ES-I3 (cell line): ENCODE measurements at regions not wholly inside any gene's neighbourhood (a gene's known extent, or its start where the extent isn't known, plus 50 kb on each side); places are given as distances from the start of the nearest gene placed in this dataset.

Experiments
- H3K36me3 ChIP-seq: 2 replicates; pipeline ENCODE4 v1.6.1; 2013; ENCODE audit warnings: mild to moderate bottlenecking, low read length, control low read depth, moderate library complexity; ENCODE audit not compliant: insufficient read depth
- H3K4me1 ChIP-seq: 2 replicates; pipeline ENCODE4 v1.6.1; 2013; ENCODE audit warnings: mild to moderate bottlenecking, control low read depth, low read length; ENCODE audit not compliant: insufficient read depth
- H3K9ac ChIP-seq: 2 replicates; pipeline ENCODE4 v1.6.1; 2013; ENCODE audit warnings: low read depth, mild to moderate bottlenecking, low read length, moderate library complexity
- H3K9me3 ChIP-seq: 2 replicates; pipeline ENCODE4 v1.6.1; 2013; ENCODE audit warnings: mild to moderate bottlenecking, low read length, moderate library complexity; ENCODE audit not compliant: control insufficient read depth, insufficient read depth

- Histone ChIP-seq H3K36me3 (no peaks in the 10 kb centered on the region), H3K4me1 (peaks cover 5% of the 10 kb centered on the region; the same call in 1 of the 2 replicates), H3K9ac (no peak overlapping the region), H3K9me3 (no peaks in the 10 kb centered on the region)
Observed at GRCh38 chr18:41860987-41861386, 94.0 kb upstream of the PIK3C3 start.

- Histone ChIP-seq H3K9ac (no peak overlapping the region), H3K36me3 (no peaks in the 10 kb centered on the region), H3K9me3 (no peaks in the 10 kb centered on the region), H3K4me1 (no peaks in the 10 kb centered on the region)
Observed at GRCh38 chr18:41858761-41859555, 96.1 kb upstream of the PIK3C3 start.

GRCh38 chr18:41853280-41853679 lies 101.8 kb upstream of the PIK3C3 start:
- Histone ChIP-seq H3K9me3 (no peaks in the 10 kb centered on the region), H3K9ac (no peak overlapping the region), H3K36me3 (no peaks in the 10 kb centered on the region), H3K4me1 (no peaks in the 10 kb centered on the region)

GRCh38 chr18:41850781-41851180 lies 104.3 kb upstream of the PIK3C3 start:
- peaks cover under 1% of the 10 kb centered on the region; the same call in 1 of the 2 replicates for H3K4me1 ChIP-seq
- H3K9me3 ChIP-seq: no peaks in the 10 kb centered on the region
- H3K9ac ChIP-seq: no peak overlapping the region
- H3K36me3 ChIP-seq: no peaks in the 10 kb centered on the region

- Histone ChIP-seq H3K4me1 (peaks cover 6% of the 10 kb centered on the region; the same call in 1 of the 2 replicates), H3K9me3 (no peaks in the 10 kb centered on the region), H3K9ac (no peak overlapping the region), H3K36me3 (no peaks in the 10 kb centered on the region)
Observed at GRCh38 chr18:41849632-41850031, 105.4 kb upstream of the PIK3C3 start.

- no peaks in the 10 kb centered on the region for H3K9me3 ChIP-seq
- peaks cover 6% of the 10 kb centered on the region; the same call in 1 of the 2 replicates for H3K4me1 ChIP-seq
- no peak overlapping the region for H3K9ac ChIP-seq
- H3K36me3 ChIP-seq: no peaks in the 10 kb centered on the region
Observed at GRCh38 chr18:41845563-41845962, 109.5 kb upstream of the PIK3C3 start.

- no peaks in the 10 kb centered on the region for H3K9me3 ChIP-seq
- no peak overlapping the region for H3K9ac ChIP-seq
- peaks cover 6% of the 10 kb centered on the region; the same call in 1 of the 2 replicates for H3K4me1 ChIP-seq
- no peaks in the 10 kb centered on the region for H3K36me3 ChIP-seq
Observed at GRCh38 chr18:41842886-41843285, 112.1 kb upstream of the PIK3C3 start.

- H3K36me3 ChIP-seq: no peaks in the 10 kb centered on the region
- no peaks in the 10 kb centered on the region for H3K4me1 ChIP-seq
- H3K9ac ChIP-seq: no peak overlapping the region
- no peaks in the 10 kb centered on the region for H3K9me3 ChIP-seq
Observed at GRCh38 chr18:41829647-41830516, 125.2 kb upstream of the PIK3C3 start.

- no peaks in the 10 kb centered on the region for H3K4me1 ChIP-seq
- H3K36me3 ChIP-seq: no peaks in the 10 kb centered on the region
- no peaks in the 10 kb centered on the region for H3K9me3 ChIP-seq
- H3K9ac ChIP-seq: no peak overlapping the region
Observed at GRCh38 chr18:41828137-41828536, 126.9 kb upstream of the PIK3C3 start.

- Histone ChIP-seq H3K36me3 (no peaks in the 10 kb centered on the region), H3K4me1 (no peaks in the 10 kb centered on the region), H3K9me3 (no peaks in the 10 kb centered on the region), H3K9ac (no peak overlapping the region)
Observed at GRCh38 chr18:41820784-41821183, 134.2 kb upstream of the PIK3C3 start.

- Histone ChIP-seq H3K4me1 (no peaks in the 10 kb centered on the region), H3K9ac (no peak overlapping the region), H3K9me3 (no peaks in the 10 kb centered on the region; the same call in 1 of the 2 replicates), H3K36me3 (no peaks in the 10 kb centered on the region)
Observed at GRCh38 chr18:41818381-41819355, 136.4 kb upstream of the PIK3C3 start.

- H3K9me3 ChIP-seq: no peaks in the 10 kb centered on the region; the same call in 1 of the 2 replicates
- no peak overlapping the region for H3K9ac ChIP-seq
- no peaks in the 10 kb centered on the region for H3K36me3 ChIP-seq
- no peaks in the 10 kb centered on the region for H3K4me1 ChIP-seq
Observed at GRCh38 chr18:41814651-41815050, 140.4 kb upstream of the PIK3C3 start.

GRCh38 chr18:41809652-41810051 lies 145.4 kb upstream of the PIK3C3 start:
- Histone ChIP-seq H3K9me3 (no peaks in the 10 kb centered on the region; the same call in 1 of the 2 replicates), H3K4me1 (no peaks in the 10 kb centered on the region), H3K36me3 (no peaks in the 10 kb centered on the region), H3K9ac (no peak overlapping the region)

GRCh38 chr18:41805341-41805740 lies 149.7 kb upstream of the PIK3C3 start:
- Histone ChIP-seq H3K4me1 (no peaks in the 10 kb centered on the region), H3K36me3 (no peaks in the 10 kb centered on the region), H3K9ac (no peak overlapping the region), H3K9me3 (no peaks in the 10 kb centered on the region)
